HCT116 (cell line): ENCODE measurements at regions not wholly inside any gene's neighbourhood (a gene's known extent, or its start where the extent isn't known, plus 50 kb on each side); places are given as distances from the start of the nearest gene placed in this dataset.

ENCODE experiments used
- ATAC-seq: fragments of 200-7000 bp; cut with Tn5 transposase; 2 replicates; pipeline ENCODE4 v1.9.1; 2020; ENCODE audit warnings: mild to moderate bottlenecking, moderate library complexity
- BruUV-seq: library from RNA; stranded (reverse); fragments of 400-500 nt; replicated peaks from 2 replicates; lab custom pipeline; 2021; lab: Mats Ljungman, UMichigan
- CTCF ChIA-PET: fragments of 300-600 bp; sonication (Branson Sonifier 250); formaldehyde crosslinking; loops from one replicate; lab custom pipeline; 2021; ENCODE audit warnings: antibody characterized with exemption; lab: Charles Lee
- POLR2A ChIA-PET: fragments of 300-600, 350-600 bp; sonication (Branson Sonifier 250); formaldehyde crosslinking; loops from one replicate; lab custom pipeline; 2021; ENCODE audit warnings: antibody characterized with exemption; lab: Charles Lee
- RAD21 ChIA-PET, 2 experiments: fragments of 300-600 bp; sonication (Branson Sonifier 250); formaldehyde crosslinking; loops; one replicate each; lab custom pipeline; 2023; ENCODE audit warnings: low total read pairs in 2 of 2; ENCODE audit not compliant: uncharacterized antibody in 2 of 2, unreplicated experiment in 2 of 2, low non-redundant PET in 1 of 2; lab: Charles Lee
- DNase-seq: peaks from one replicate; pipeline ENCODE4 v3.0.0-alpha.2; 2010; ENCODE audit warnings: low read depth, low spot score
- H2AFZ ChIP-seq: fragments of 200-600 bp; shearing (Covaris generic), sonication (generic); 2 replicates; pipeline ENCODE4 v1.6.1; 2017; ENCODE audit warnings: low read depth, mixed run types, mixed read lengths, antibody characterized with exemption, low read length; ENCODE audit not compliant: poor library complexity, severe bottlenecking
- H3K27ac ChIP-seq: 2 replicates; pipeline ENCODE4 v1.5.1; 2012; ENCODE audit warnings: low read depth, low read length
- H3K27me3 ChIP-seq: fragments of 200-600 bp; sonication (generic); 2 replicates; pipeline ENCODE4 v1.6.1; 2016; ENCODE audit warnings: mixed run types, low read length, mixed read lengths; ENCODE audit not compliant: insufficient read depth
- H3K36me3 ChIP-seq, 2 experiments: fragments of 200-500 bp in 1 of 2; fragments of 200-600 bp in 1 of 2; sonication (Bioruptor generic) in 1 of 2; sonication (generic) in 1 of 2; 2 replicates each; pipeline versions ENCODE4 v1.5.1 to v1.6.1; 2014 to 2016; ENCODE audit warnings: low read length in 2 of 2, inconsistent platforms in 1 of 2, mixed read lengths in 1 of 2, mixed run types in 1 of 2; ENCODE audit not compliant: insufficient read depth in 2 of 2, control insufficient read depth in 1 of 2
- H3K4me1 ChIP-seq, 2 experiments: fragments of 200-600 bp in 1 of 2; sonication (generic) in 1 of 2; 2 replicates each; pipeline versions ENCODE4 v1.5.1 to v1.6.1; 2012 to 2017; ENCODE audit warnings: low read length in 2 of 2, inconsistent platforms in 1 of 2, mild to moderate bottlenecking in 1 of 2, mixed read lengths in 1 of 2, mixed run types in 1 of 2, moderate library complexity in 1 of 2; ENCODE audit not compliant: insufficient read depth in 2 of 2, control insufficient read depth in 1 of 2
- H3K4me2 ChIP-seq: fragments of 200-600 bp; sonication (generic); 2 replicates; pipeline ENCODE4 v1.6.1; 2017; ENCODE audit warnings: mixed run types, low read length, mixed read lengths
- H3K4me3 ChIP-seq, 2 experiments: fragments of 200-600 bp in 1 of 2; sonication (generic) in 1 of 2; replicated peaks in 1 of 2; 2 replicates each; pipeline ENCODE4 v1.5.1; 2011 to 2016; ENCODE audit warnings: low read length in 2 of 2, control low read depth in 1 of 2, low read depth in 1 of 2, mild to moderate bottlenecking in 1 of 2, mixed read lengths in 1 of 2, mixed run types in 1 of 2
- H3K79me2 ChIP-seq: fragments of 200-600 bp; sonication (generic); 2 replicates; pipeline ENCODE4 v1.6.1; 2017; ENCODE audit warnings: mild to moderate bottlenecking, mixed run types, low read length, moderate library complexity, mixed read lengths; ENCODE audit not compliant: insufficient read depth
- H3K9ac ChIP-seq: fragments of 200-600 bp; sonication (generic); 2 replicates; pipeline ENCODE4 v1.6.1; 2016; ENCODE audit warnings: low read length, mixed read lengths
- H3K9me2 ChIP-seq: fragments of 200-600 bp; sonication (generic), shearing (Covaris generic); 2 replicates; pipeline ENCODE4 v1.6.1; 2017; ENCODE audit warnings: mixed run types, mild to moderate bottlenecking, moderate library complexity; ENCODE audit not compliant: insufficient read depth
- H3K9me3 ChIP-seq, 2 experiments: fragments of 200-500 bp in 1 of 2; fragments of 200-600 bp in 1 of 2; sonication (Bioruptor generic) in 1 of 2; sonication (generic) in 1 of 2; 2 replicates each; pipeline ENCODE4 v1.6.1; 2014 to 2017; ENCODE audit warnings: low read length in 2 of 2, mixed read lengths in 2 of 2, inconsistent platforms in 1 of 2, low read depth in 1 of 2, mild to moderate bottlenecking in 1 of 2, mixed run types in 1 of 2, moderate library complexity in 1 of 2; ENCODE audit not compliant: control insufficient read depth in 1 of 2, insufficient read depth in 1 of 2
- H4K20me1 ChIP-seq: fragments of 200-600 bp; sonication (generic), shearing (Covaris generic); 2 replicates; pipeline ENCODE4 v1.6.1; 2017; ENCODE audit warnings: mixed run types, mild to moderate bottlenecking, moderate library complexity; ENCODE audit not compliant: insufficient read depth
- CBX3 ChIP-seq: IDR thresholded peaks from 2 replicates; pipeline ENCODE4 v1.6.1; 2012; ENCODE audit warnings: low read depth
- CTCF ChIP-seq, 3 experiments: fragments of 200-600 bp in 1 of 3; sonication (generic) in 1 of 3; IDR thresholded peaks in 2 of 3; conservative IDR thresholded peaks in 1 of 3; 2 replicates each; pipeline ENCODE4 v1.5.1; 2012 to 2017; ENCODE audit warnings: low read depth in 2 of 3, low read length in 2 of 3, antibody characterized with exemption in 1 of 3, borderline replicate concordance in 1 of 3, control low read depth in 1 of 3, mild to moderate bottlenecking in 1 of 3, mixed read lengths in 1 of 3, mixed run types in 1 of 3, moderate library complexity in 1 of 3; ENCODE audit not compliant: insufficient read depth in 1 of 3
- EGR1 ChIP-seq: IDR thresholded peaks from 2 replicates; pipeline ENCODE4 v1.6.1; 2012; ENCODE audit warnings: low read depth
- EZH2 ChIP-seq: fragments of 200-600 bp; sonication (generic); IDR thresholded peaks from 2 replicates; pipeline ENCODE4 v1.6.1; 2017; ENCODE audit warnings: antibody characterized with exemption, mixed run types
- JUND ChIP-seq: IDR thresholded peaks from 2 replicates; pipeline ENCODE4 v1.6.1; 2012
- POLR2AphosphoS5 ChIP-seq: IDR thresholded peaks from 2 replicates; pipeline ENCODE4 v1.6.1; 2011; ENCODE audit warnings: mild to moderate bottlenecking, low read depth, low read length, moderate library complexity
- RAD21 ChIP-seq: IDR thresholded peaks from 2 replicates; pipeline ENCODE4 v1.6.1; 2012; ENCODE audit warnings: low read depth, mild to moderate bottlenecking
- REST ChIP-seq: IDR thresholded peaks from 2 replicates; pipeline ENCODE4 v1.6.1; 2012; ENCODE audit warnings: low read depth
- SIN3A ChIP-seq: IDR thresholded peaks from 2 replicates; pipeline ENCODE4 v1.6.1; 2012; ENCODE audit warnings: low read depth
- YY1 ChIP-seq: IDR thresholded peaks from 2 replicates; pipeline ENCODE4 v1.6.1; 2011; ENCODE audit warnings: low read length, low read depth, moderate library complexity, mild to moderate bottlenecking; ENCODE audit not compliant: insufficient replicate concordance; ENCODE audit errors: extremely low read depth
- ZBTB33 ChIP-seq: IDR thresholded peaks from 2 replicates; pipeline ENCODE4 v1.6.1; 2011; ENCODE audit warnings: mild to moderate bottlenecking, low read length, moderate library complexity; ENCODE audit not compliant: insufficient replicate concordance; ENCODE audit errors: extremely low read depth
- ZFX ChIP-seq: fragments of 450-650 bp; IDR thresholded peaks from 2 replicates; pipeline ENCODE4 v1.6.1; 2017
- ZNF274 ChIP-seq: fragments of 200-500 bp; sonication (Bioruptor generic); IDR thresholded peaks from 2 replicates; pipeline ENCODE4 v1.6.1; 2014; ENCODE audit warnings: mild to moderate bottlenecking, low read depth, low read length, inconsistent platforms
- intact Hi-C: fragments of 100-400 bp; cut with micrococcal nuclease; formaldehyde crosslinking; loops from 2 replicates; pipeline ENCODE4 v1.10.0; 2022

- no peaks in the 10 kb centered on the region for H3K27me3 ChIP-seq
- H3K9me3 ChIP-seq, result no peaks in the 10 kb centered on the region
- no peaks in the 10 kb centered on the region for H3K79me2 ChIP-seq
- RAD21 ChIA-PET, result no interaction called here
- H3K4me2 ChIP-seq, result no peak overlapping the region
- CTCF ChIA-PET, result no interaction called here
- H3K36me3 ChIP-seq, result no peaks in the 10 kb centered on the region
- no TSS peak for BruUV-seq
- intact Hi-C loops, result no loop called here
- no peaks in the 10 kb centered on the region for H4K20me1 ChIP-seq
- no peaks in the 10 kb centered on the region for H3K9me2 ChIP-seq
- ATAC-seq, result no peak
- POLR2A ChIA-PET, result no interaction called here
- no peak overlapping the region for H3K4me3 ChIP-seq
- H3K4me1 ChIP-seq, result no peaks in the 10 kb centered on the region; a peak in 1 of 4 replicates
- H2AFZ ChIP-seq, result no peak overlapping the region
- no peak for DNase-seq
- H3K9ac ChIP-seq, result no peak overlapping the region
- H3K27ac ChIP-seq, result no peak overlapping the region
- TF ChIP-seq YY1 (no peak), POLR2AphosphoS5 (no peak), CBX3 (no peak), JUND (no peak), EGR1 (no peak), EZH2 (no peak), REST (no peak), CTCF (IDR thresholded peaks at IDR 0.05 in 2 of 3, conservative IDR thresholded peaks at IDR 0.05 in 1 of 3; ENCODE audit: borderline replicate concordance in 1 of 3, insufficient read depth in 1 of 3, low read depth in 2 of 3, low read length in 2 of 3) (no peak), SIN3A (no peak), ZBTB33 (no peak), ZFX (no peak), RAD21 (no peak), ZNF274 (no peak)
Measured at GRCh38 chr2:128413718-128414341, 95.2 kb upstream of the HS6ST1 start.
